HCT116 (cell line): ENCODE measurements at regions not wholly inside any gene's neighbourhood (a gene's known extent, or its start where the extent isn't known, plus 50 kb on each side); places are given as distances from the start of the nearest gene placed in this dataset.

ENCODE experiments used
- ATAC-seq: fragments of 200-7000 bp; cut with Tn5 transposase; 2 replicates; pipeline ENCODE4 v1.9.1; 2020; ENCODE audit warnings: mild to moderate bottlenecking, moderate library complexity
- BruUV-seq: library from RNA; stranded (reverse); fragments of 400-500 nt; replicated peaks from 2 replicates; lab custom pipeline; 2021; lab: Mats Ljungman, UMichigan
- CTCF ChIA-PET: fragments of 300-600 bp; sonication (Branson Sonifier 250); formaldehyde crosslinking; loops from one replicate; lab custom pipeline; 2021; ENCODE audit warnings: antibody characterized with exemption; lab: Charles Lee
- POLR2A ChIA-PET: fragments of 300-600, 350-600 bp; sonication (Branson Sonifier 250); formaldehyde crosslinking; loops from one replicate; lab custom pipeline; 2021; ENCODE audit warnings: antibody characterized with exemption; lab: Charles Lee
- RAD21 ChIA-PET, 2 experiments: fragments of 300-600 bp; sonication (Branson Sonifier 250); formaldehyde crosslinking; loops; one replicate each; lab custom pipeline; 2023; ENCODE audit warnings: low total read pairs in 2 of 2; ENCODE audit not compliant: uncharacterized antibody in 2 of 2, unreplicated experiment in 2 of 2, low non-redundant PET in 1 of 2; lab: Charles Lee
- DNase-seq: peaks from one replicate; pipeline ENCODE4 v3.0.0-alpha.2; 2010; ENCODE audit warnings: low read depth, low spot score
- H2AFZ ChIP-seq: fragments of 200-600 bp; shearing (Covaris generic), sonication (generic); 2 replicates; pipeline ENCODE4 v1.6.1; 2017; ENCODE audit warnings: low read depth, mixed run types, mixed read lengths, antibody characterized with exemption, low read length; ENCODE audit not compliant: poor library complexity, severe bottlenecking
- H3K27ac ChIP-seq: 2 replicates; pipeline ENCODE4 v1.5.1; 2012; ENCODE audit warnings: low read depth, low read length
- H3K27me3 ChIP-seq: fragments of 200-600 bp; sonication (generic); 2 replicates; pipeline ENCODE4 v1.6.1; 2016; ENCODE audit warnings: mixed run types, low read length, mixed read lengths; ENCODE audit not compliant: insufficient read depth
- H3K36me3 ChIP-seq, 2 experiments: fragments of 200-500 bp in 1 of 2; fragments of 200-600 bp in 1 of 2; sonication (Bioruptor generic) in 1 of 2; sonication (generic) in 1 of 2; 2 replicates each; pipeline versions ENCODE4 v1.5.1 to v1.6.1; 2014 to 2016; ENCODE audit warnings: low read length in 2 of 2, inconsistent platforms in 1 of 2, mixed read lengths in 1 of 2, mixed run types in 1 of 2; ENCODE audit not compliant: insufficient read depth in 2 of 2, control insufficient read depth in 1 of 2
- H3K4me1 ChIP-seq, 2 experiments: fragments of 200-600 bp in 1 of 2; sonication (generic) in 1 of 2; 2 replicates each; pipeline versions ENCODE4 v1.5.1 to v1.6.1; 2012 to 2017; ENCODE audit warnings: low read length in 2 of 2, inconsistent platforms in 1 of 2, mild to moderate bottlenecking in 1 of 2, mixed read lengths in 1 of 2, mixed run types in 1 of 2, moderate library complexity in 1 of 2; ENCODE audit not compliant: insufficient read depth in 2 of 2, control insufficient read depth in 1 of 2
- H3K4me2 ChIP-seq: fragments of 200-600 bp; sonication (generic); 2 replicates; pipeline ENCODE4 v1.6.1; 2017; ENCODE audit warnings: mixed run types, low read length, mixed read lengths
- H3K4me3 ChIP-seq, 2 experiments: fragments of 200-600 bp in 1 of 2; sonication (generic) in 1 of 2; replicated peaks in 1 of 2; 2 replicates each; pipeline ENCODE4 v1.5.1; 2011 to 2016; ENCODE audit warnings: low read length in 2 of 2, control low read depth in 1 of 2, low read depth in 1 of 2, mild to moderate bottlenecking in 1 of 2, mixed read lengths in 1 of 2, mixed run types in 1 of 2
- H3K79me2 ChIP-seq: fragments of 200-600 bp; sonication (generic); 2 replicates; pipeline ENCODE4 v1.6.1; 2017; ENCODE audit warnings: mild to moderate bottlenecking, mixed run types, low read length, moderate library complexity, mixed read lengths; ENCODE audit not compliant: insufficient read depth
- H3K9ac ChIP-seq: fragments of 200-600 bp; sonication (generic); 2 replicates; pipeline ENCODE4 v1.6.1; 2016; ENCODE audit warnings: low read length, mixed read lengths
- H3K9me2 ChIP-seq: fragments of 200-600 bp; sonication (generic), shearing (Covaris generic); 2 replicates; pipeline ENCODE4 v1.6.1; 2017; ENCODE audit warnings: mixed run types, mild to moderate bottlenecking, moderate library complexity; ENCODE audit not compliant: insufficient read depth
- H3K9me3 ChIP-seq, 2 experiments: fragments of 200-500 bp in 1 of 2; fragments of 200-600 bp in 1 of 2; sonication (Bioruptor generic) in 1 of 2; sonication (generic) in 1 of 2; 2 replicates each; pipeline ENCODE4 v1.6.1; 2014 to 2017; ENCODE audit warnings: low read length in 2 of 2, mixed read lengths in 2 of 2, inconsistent platforms in 1 of 2, low read depth in 1 of 2, mild to moderate bottlenecking in 1 of 2, mixed run types in 1 of 2, moderate library complexity in 1 of 2; ENCODE audit not compliant: control insufficient read depth in 1 of 2, insufficient read depth in 1 of 2
- H4K20me1 ChIP-seq: fragments of 200-600 bp; sonication (generic), shearing (Covaris generic); 2 replicates; pipeline ENCODE4 v1.6.1; 2017; ENCODE audit warnings: mixed run types, mild to moderate bottlenecking, moderate library complexity; ENCODE audit not compliant: insufficient read depth
- ATF3 ChIP-seq: IDR thresholded peaks from 2 replicates; pipeline ENCODE4 v1.6.1; 2012
- CEBPB ChIP-seq: IDR thresholded peaks from 2 replicates; pipeline ENCODE4 v1.6.1; 2012; ENCODE audit warnings: low read depth
- CTCF ChIP-seq, 3 experiments: fragments of 200-600 bp in 1 of 3; sonication (generic) in 1 of 3; IDR thresholded peaks in 2 of 3; conservative IDR thresholded peaks in 1 of 3; 2 replicates each; pipeline ENCODE4 v1.5.1; 2012 to 2017; ENCODE audit warnings: low read depth in 2 of 3, low read length in 2 of 3, antibody characterized with exemption in 1 of 3, borderline replicate concordance in 1 of 3, control low read depth in 1 of 3, mild to moderate bottlenecking in 1 of 3, mixed read lengths in 1 of 3, mixed run types in 1 of 3, moderate library complexity in 1 of 3; ENCODE audit not compliant: insufficient read depth in 1 of 3
- EZH2 ChIP-seq: fragments of 200-600 bp; sonication (generic); IDR thresholded peaks from 2 replicates; pipeline ENCODE4 v1.6.1; 2017; ENCODE audit warnings: antibody characterized with exemption, mixed run types
- EZH2phosphoT487 ChIP-seq: fragments of 200-600 bp; IDR thresholded peaks from 2 replicates; pipeline ENCODE4 v1.6.1; 2018; ENCODE audit warnings: antibody characterized with exemption, borderline replicate concordance
- FOSL1 ChIP-seq: IDR thresholded peaks from 2 replicates; pipeline ENCODE4 v1.6.1; 2012; ENCODE audit warnings: low read depth
- POLR2A ChIP-seq: IDR thresholded peaks from 2 replicates; pipeline ENCODE4 v1.7.0; 2011; ENCODE audit warnings: borderline replicate concordance; ENCODE audit not compliant: insufficient read depth, insufficient read length; ENCODE audit errors: extremely low read depth
- REST ChIP-seq: IDR thresholded peaks from 2 replicates; pipeline ENCODE4 v1.6.1; 2012; ENCODE audit warnings: low read depth
- SIN3A ChIP-seq: IDR thresholded peaks from 2 replicates; pipeline ENCODE4 v1.6.1; 2012; ENCODE audit warnings: low read depth
- SP1 ChIP-seq: IDR thresholded peaks from 2 replicates; pipeline ENCODE4 v1.6.1; 2012; ENCODE audit warnings: low read depth
- SRF ChIP-seq: IDR thresholded peaks from 2 replicates; pipeline ENCODE4 v1.6.1; 2012; ENCODE audit warnings: low read depth
- ZNF274 ChIP-seq: fragments of 200-500 bp; sonication (Bioruptor generic); IDR thresholded peaks from 2 replicates; pipeline ENCODE4 v1.6.1; 2014; ENCODE audit warnings: mild to moderate bottlenecking, low read depth, low read length, inconsistent platforms
- intact Hi-C: fragments of 100-400 bp; cut with micrococcal nuclease; formaldehyde crosslinking; loops from 2 replicates; pipeline ENCODE4 v1.10.0; 2022

- no peak for TF ChIP-seq REST
- no peak for TF ChIP-seq SP1
- no peak for TF ChIP-seq POLR2A
- no peak for TF ChIP-seq SRF
Observed at GRCh38 chr5:98144710-98145109, 628.8 kb upstream of the RGMB start (continued).

- Histone ChIP-seq H3K27ac (no peak overlapping the region), H3K4me2 (no peak overlapping the region), H2AFZ (no peak overlapping the region), H3K79me2 (no peaks in the 10 kb centered on the region), H3K4me1 (no peaks in the 10 kb centered on the region), H3K9me2 (no peaks in the 10 kb centered on the region), H3K9ac (no peak overlapping the region), H4K20me1 (no peaks in the 10 kb centered on the region), H3K36me3 (no peaks in the 10 kb centered on the region), H3K4me3 (no peak overlapping the region), H3K9me3 (no peaks in the 10 kb centered on the region), H3K27me3 (no peaks in the 10 kb centered on the region)
- CTCF ChIA-PET: no interaction called here
- ATAC-seq: no peak
- RAD21 ChIA-PET: no interaction called here
- POLR2A ChIA-PET: no interaction called here
- no peak for TF ChIP-seq EZH2
- TF ChIP-seq ATF3: no peak
- no peak for TF ChIP-seq CEBPB
- TF ChIP-seq ZNF274: no peak
- no peak for TF ChIP-seq CTCF (IDR thresholded peaks at IDR 0.05 in 2 of 3, conservative IDR thresholded peaks at IDR 0.05 in 1 of 3; ENCODE audit: borderline replicate concordance in 1 of 3, insufficient read depth in 1 of 3, low read depth in 2 of 3, low read length in 2 of 3)
- TF ChIP-seq SRF: no peak
- no peak for TF ChIP-seq EZH2phosphoT487
- no peak for TF ChIP-seq SIN3A
- no peak for TF ChIP-seq FOSL1
- BruUV-seq: no TSS peak
- DNase-seq: no peak
- intact Hi-C loops: no loop called here
Observed at GRCh38 chr5:98157368-98157767, 616.1 kb upstream of the RGMB start.
